GM21717 (cell line): ENCODE measurements at regions not wholly inside any gene's neighbourhood (a gene's known extent, or its start where the extent isn't known, plus 50 kb on each side); places are given as distances from the start of the nearest gene placed in this dataset.
"Not testable (repeated sequence)": the region's sequence is repeated elsewhere in the genome, so short reads cannot be mapped to it uniquely, and the experiment has no call there.

Experiments used
- ATAC-seq: cut with Tn5 transposase; IDR thresholded peaks from one replicate; pipeline ENCODE4 v1.9.1; 2021; ENCODE audit warnings: mild to moderate bottlenecking, moderate library complexity; ENCODE audit not compliant: unreplicated experiment

- ATAC-seq: peak; percentile 81
Observed at GRCh38 chr5:152456815-152457443, 51.9 kb upstream of the NMUR2 start.

GRCh38 chr5:152462021-152462721 lies 57.1 kb upstream of the NMUR2 start:
- peak; percentile 93 for ATAC-seq

- ATAC-seq: no peak
Observed at GRCh38 chr5:152464048-152464447, 59.0 kb upstream of the NMUR2 start.

- ATAC-seq: no peak
Observed at GRCh38 chr5:152465140-152465539, 60.1 kb upstream of the NMUR2 start.

- ATAC-seq: no peak
Observed at GRCh38 chr5:152466085-152466745, 61.1 kb upstream of the NMUR2 start.

GRCh38 chr5:152470167-152470566 lies 65.1 kb upstream of the NMUR2 start:
- no peak for ATAC-seq

- no peak for ATAC-seq
Observed at GRCh38 chr5:152472083-152472482, 67.0 kb upstream of the NMUR2 start.

- ATAC-seq: no peak
Observed at GRCh38 chr5:152474961-152475360, 69.9 kb upstream of the NMUR2 start.

- ATAC-seq: no peak
Observed at GRCh38 chr5:152477536-152477935, 72.5 kb upstream of the NMUR2 start.

GRCh38 chr5:152479866-152480265 lies 74.8 kb upstream of the NMUR2 start:
- not testable (repeated sequence) for ATAC-seq

GRCh38 chr5:152480677-152481076 lies 75.6 kb upstream of the NMUR2 start:
- peak; percentile 100 for ATAC-seq

- no peak for ATAC-seq
Observed at GRCh38 chr5:152487130-152487529, 82.1 kb upstream of the NMUR2 start.

- no peak for ATAC-seq
Observed at GRCh38 chr5:152488869-152489268, 83.8 kb upstream of the NMUR2 start.

GRCh38 chr5:152499814-152500535 lies 94.9 kb upstream of the NMUR2 start:
- ATAC-seq: no peak

- ATAC-seq: peak; percentile 57
Observed at GRCh38 chr5:152501294-152501693, 96.2 kb upstream of the NMUR2 start.

- ATAC-seq: no peak
Observed at GRCh38 chr5:152503206-152503605, 98.1 kb upstream of the NMUR2 start.

- ATAC-seq: peak; percentile 89
Observed at GRCh38 chr5:152505442-152506042, 100.5 kb upstream of the NMUR2 start.

- ATAC-seq: no peak
Observed at GRCh38 chr5:152511120-152511519, 106.0 kb upstream of the NMUR2 start.

- no peak for ATAC-seq
Observed at GRCh38 chr5:152511531-152512132, 106.6 kb upstream of the NMUR2 start.

- no peak for ATAC-seq
Observed at GRCh38 chr5:152514827-152515397, 109.8 kb upstream of the NMUR2 start.
